Common myeloid progenitor, CD34-positive (primary cell): ENCODE measurements at regions not wholly inside any gene's neighbourhood (a gene's known extent, or its start where the extent isn't known, plus 50 kb on each side); places are given as distances from the start of the nearest gene placed in this dataset.
"Not testable (repeated sequence)": the region's sequence is repeated elsewhere in the genome, so short reads cannot be mapped to it uniquely, and the experiment has no call there.

Experiments
- CTCF ChIA-PET: fragments of 350-600 bp; sonication (Branson Sonifier 250); formaldehyde crosslinking; loops from one replicate; lab custom pipeline; 2021; ENCODE audit warnings: antibody characterized with exemption; lab: Charles Lee
- POLR2A ChIA-PET: fragments of 350-600 bp; sonication (Branson Sonifier 250); formaldehyde crosslinking; loops from one replicate; lab custom pipeline; 2021; ENCODE audit warnings: antibody characterized with exemption; lab: Charles Lee
- DNase-seq, 3 donors: peaks; one replicate each; pipeline versions ENCODE4 v3.0.0 to v3.0.0-alpha.2; 2013
- H3K27ac ChIP-seq, 2 experiments: 1 replicate in 1 of 2; 2 replicates in 1 of 2; pipeline ENCODE4 v1.7.0; 2013; ENCODE audit warnings: inconsistent platforms in 2 of 2, low read length in 2 of 2, mild to moderate bottlenecking in 2 of 2, low read depth in 1 of 2, moderate library complexity in 1 of 2; ENCODE audit not compliant: severe bottlenecking in 2 of 2, insufficient read depth in 1 of 2, poor library complexity in 1 of 2
- H3K27me3 ChIP-seq, 5 experiments: replicated peaks in 2 of 5; 1 replicate in 3 of 5; 2 replicates in 2 of 5; pipeline versions ENCODE4 v1.6.1 to v1.7.0; 2013; ENCODE audit warnings: low read length in 4 of 5, mild to moderate bottlenecking in 2 of 5, moderate library complexity in 2 of 5, inconsistent platforms in 1 of 5; ENCODE audit not compliant: insufficient read depth in 5 of 5, control insufficient read depth in 4 of 5
- H3K36me3 ChIP-seq, 4 experiments: 1 replicate in 2 of 4; 2 replicates in 2 of 4; pipeline versions ENCODE4 v1.6.1 to v1.7.0; 2013; ENCODE audit warnings: low read length in 3 of 4, control low read depth in 1 of 4, mild to moderate bottlenecking in 1 of 4; ENCODE audit not compliant: control insufficient read depth in 4 of 4, insufficient read depth in 4 of 4
- H3K4me1 ChIP-seq, 4 experiments: 1 replicate in 3 of 4; 2 replicates in 1 of 4; pipeline versions ENCODE4 v1.6.1 to v1.7.1; 2013; ENCODE audit warnings: low read length in 3 of 4, mild to moderate bottlenecking in 3 of 4, control low read depth in 1 of 4, inconsistent platforms in 1 of 4, moderate library complexity in 1 of 4; ENCODE audit not compliant: control insufficient read depth in 4 of 4, insufficient read depth in 4 of 4; ENCODE audit errors: control extremely low read depth in 1 of 4
- H3K4me3 ChIP-seq, 7 experiments: 1 replicate in 4 of 7; 2 replicates in 3 of 7; pipeline versions ENCODE4 v1.5.1 to v1.7.0; 2013; ENCODE audit warnings: mild to moderate bottlenecking in 7 of 7, low read length in 6 of 7, moderate library complexity in 6 of 7, inconsistent platforms in 2 of 7, low read depth in 2 of 7, control low read depth in 1 of 7; ENCODE audit not compliant: insufficient read depth in 4 of 7, control insufficient read depth in 1 of 7; ENCODE audit errors: extremely low read depth in 1 of 7
- H3K9me3 ChIP-seq, 5 experiments: 1 replicate in 4 of 5; 2 replicates in 1 of 5; pipeline versions ENCODE4 v1.6.1 to v1.7.1; 2013; ENCODE audit warnings: low read length in 4 of 5, mild to moderate bottlenecking in 2 of 5, inconsistent platforms in 1 of 5, low read depth in 1 of 5, moderate library complexity in 1 of 5; ENCODE audit not compliant: control insufficient read depth in 4 of 5, insufficient read depth in 2 of 5; ENCODE audit errors: control extremely low read depth in 1 of 5
- WGBS: methylation state at CpG from one replicate; pipeline ENCODE4 v1.1.5; 2013; ENCODE audit not compliant: insufficient coverage; 5-methylcytosine and 5-hydroxymethylcytosine counted together

DNA sequence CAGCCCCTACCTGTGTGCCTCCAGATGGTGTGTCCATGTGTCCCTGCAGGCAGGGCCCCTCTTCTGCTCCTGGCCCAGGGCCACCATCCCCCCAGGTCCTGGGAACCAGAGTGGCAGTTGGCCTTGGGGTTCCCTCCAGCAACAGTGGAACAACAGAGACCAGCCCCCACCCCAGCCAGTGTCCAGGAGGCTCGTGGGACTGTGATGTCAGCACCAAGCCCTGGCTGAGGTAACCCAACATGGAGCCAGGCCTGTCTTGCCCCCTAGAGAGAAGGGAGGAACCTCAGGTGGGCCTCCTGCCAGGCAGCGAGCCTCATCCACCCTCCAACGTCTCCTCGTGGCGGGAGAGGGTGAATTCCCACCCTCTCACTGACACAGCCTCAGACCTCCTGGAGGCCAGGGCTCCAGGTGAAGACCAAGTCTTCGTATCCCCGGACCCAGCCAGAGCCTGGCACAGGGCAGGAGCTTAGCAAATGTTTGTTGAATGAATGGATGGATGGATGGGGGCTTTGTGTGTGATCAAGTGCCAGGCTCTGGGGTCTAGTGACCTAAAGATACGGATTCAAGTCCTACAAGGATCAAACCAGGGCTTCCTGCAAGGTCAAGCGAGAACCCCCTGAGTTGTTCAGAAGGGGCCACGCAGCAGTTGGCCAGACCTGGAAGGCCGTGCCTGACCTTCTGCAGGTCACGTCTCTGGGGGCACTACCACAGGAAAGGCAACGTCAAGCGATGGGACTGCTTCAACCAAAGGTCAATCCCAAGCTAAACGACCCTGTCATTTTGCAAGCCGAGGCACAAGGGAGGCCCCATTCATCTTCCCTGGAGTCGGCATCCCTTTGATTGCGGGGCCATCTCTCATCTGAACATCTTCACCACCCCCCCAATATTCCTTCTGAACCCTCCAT lies 204.7 kb downstream of the TBC1D2B start:
- 90% methylated on average over 17 of the region's 18 CpGs for WGBS
- H3K4me3 ChIP-seq, H3K27ac ChIP-seq, H3K9me3 ChIP-seq, POLR2A ChIA-PET, H3K27me3 ChIP-seq, DNase-seq, H3K4me1 ChIP-seq, H3K36me3 ChIP-seq: not testable (repeated sequence)
- CTCF ChIA-PET: interaction anchor here (1.6 kb wide), 1 partner anchor 38 kb away, joined by 3 read pairs; no protein-coding TSS in a partner anchor

DNA sequence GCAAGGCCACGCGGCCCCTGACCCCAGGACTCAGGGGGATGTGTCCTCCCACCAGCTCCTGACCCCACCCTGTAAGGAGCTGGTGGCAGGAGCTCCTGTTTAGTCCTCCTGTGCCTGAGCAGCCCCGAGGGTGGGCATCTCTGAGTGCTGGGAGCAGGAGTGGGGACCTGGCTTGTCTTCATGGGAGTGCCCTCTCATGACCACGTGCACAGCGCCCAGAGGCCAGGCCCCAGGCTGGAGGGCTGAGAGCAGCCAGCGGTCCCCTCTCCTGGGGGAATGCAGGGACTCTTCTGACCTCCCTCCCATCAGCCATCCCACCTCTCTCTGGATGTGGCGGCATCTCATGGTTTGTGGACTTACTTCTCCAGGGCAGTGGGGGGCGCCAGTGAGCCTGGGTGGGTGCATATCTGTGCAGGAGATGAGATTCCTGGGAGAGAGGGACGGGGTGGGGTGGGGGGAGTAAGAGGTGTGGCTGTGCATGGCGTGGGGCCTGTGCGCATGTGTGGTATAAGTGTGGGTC lies 205.6 kb downstream of the TBC1D2B start:
- ChIA-PET POLR2A (no interaction called here), CTCF (no interaction called here)
- H3K9me3 ChIP-seq: no peaks in the 10 kb centered on the region
- H3K27me3 ChIP-seq: no peaks in the 10 kb centered on the region
- no peak overlapping the region for H3K4me3 ChIP-seq
- H3K36me3 ChIP-seq: no peaks in the 10 kb centered on the region
- no peak overlapping the region for H3K27ac ChIP-seq
- 100% methylated on average over 3 of the region's 11 CpGs for WGBS
- H3K4me1 ChIP-seq: no peaks in the 10 kb centered on the region
- DNase-seq: no peak

DNA sequence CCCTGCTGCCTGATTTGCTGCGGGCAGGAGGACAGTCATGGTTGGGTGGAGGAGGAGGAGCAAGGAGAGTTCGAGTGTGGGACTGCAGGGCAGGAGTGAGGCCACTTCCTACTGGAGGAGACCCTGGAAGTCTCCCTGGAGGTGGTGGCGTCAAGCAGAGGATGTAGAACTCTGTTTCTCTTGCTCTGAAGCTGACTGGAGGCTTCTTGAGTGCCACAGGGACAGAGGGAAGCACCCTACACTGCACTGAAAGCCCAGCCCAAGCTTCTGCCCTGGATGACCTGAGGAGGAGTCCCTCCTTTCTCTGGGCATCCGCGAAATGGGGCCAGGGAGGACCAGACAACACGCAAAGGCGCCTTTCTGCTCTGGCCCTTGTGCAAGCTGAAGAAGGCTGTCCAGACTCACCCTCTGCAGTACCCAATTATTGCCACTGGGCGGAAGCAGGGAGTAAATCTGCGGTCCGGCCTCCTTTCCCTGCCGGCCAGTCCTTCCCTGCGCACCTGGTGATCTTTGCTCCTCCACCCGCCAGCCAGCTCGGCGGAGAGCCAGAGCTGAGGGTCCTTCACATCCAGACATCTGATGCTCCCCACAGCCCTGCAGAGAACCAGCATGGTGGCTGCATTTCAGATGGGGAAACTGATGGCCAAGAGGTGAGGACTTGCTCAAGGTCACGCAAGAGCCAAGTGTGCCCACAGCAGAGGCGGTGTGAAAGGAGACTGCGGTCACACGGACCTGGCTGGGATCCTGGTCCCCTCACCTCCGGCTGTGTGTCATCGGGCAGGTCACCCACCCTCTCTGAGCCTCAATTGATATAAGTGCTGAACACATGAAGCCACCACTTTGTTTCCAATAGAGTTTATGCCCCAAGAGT lies 207.1 kb downstream of the TBC1D2B start:
- ChIA-PET CTCF (no interaction called here), POLR2A (interaction anchor here (0.7 kb wide), 1 partner anchor 14 kb away, joined by 3 read pairs; no protein-coding TSS in a partner anchor)
- Histone ChIP-seq H3K4me3 (no peak overlapping the region), H3K36me3 (no peaks in the 10 kb centered on the region), H3K27ac (no peak overlapping the region), H3K27me3 (no peaks in the 10 kb centered on the region), H3K9me3 (no peaks in the 10 kb centered on the region), H3K4me1 (no peaks in the 10 kb centered on the region)
- DNase-seq: peak in 2 of 3 donors; percentile 21 to 42
- WGBS: 45% methylated on average over 19 of the region's 21 CpGs

- H3K4me1 ChIP-seq: no peaks in the 10 kb centered on the region
- H3K36me3 ChIP-seq: no peaks in the 10 kb centered on the region
- ChIA-PET POLR2A (interaction anchor here (0.7 kb wide), 1 partner anchor 13 kb away, joined by 3 read pairs; no protein-coding TSS in a partner anchor), CTCF (no interaction called here)
- WGBS: 69% methylated on average over 11 of the region's 17 CpGs
- H3K9me3 ChIP-seq: no peaks in the 10 kb centered on the region
- no peak overlapping the region for H3K27ac ChIP-seq
- DNase-seq: peak in 1 of 3 donors; percentile 31
- no peaks in the 10 kb centered on the region for H3K27me3 ChIP-seq
- H3K4me3 ChIP-seq: no peak overlapping the region
These were observed 208.3 kb downstream of the TBC1D2B start for GRCh38 chr15:77869021-77869895.

DNA sequence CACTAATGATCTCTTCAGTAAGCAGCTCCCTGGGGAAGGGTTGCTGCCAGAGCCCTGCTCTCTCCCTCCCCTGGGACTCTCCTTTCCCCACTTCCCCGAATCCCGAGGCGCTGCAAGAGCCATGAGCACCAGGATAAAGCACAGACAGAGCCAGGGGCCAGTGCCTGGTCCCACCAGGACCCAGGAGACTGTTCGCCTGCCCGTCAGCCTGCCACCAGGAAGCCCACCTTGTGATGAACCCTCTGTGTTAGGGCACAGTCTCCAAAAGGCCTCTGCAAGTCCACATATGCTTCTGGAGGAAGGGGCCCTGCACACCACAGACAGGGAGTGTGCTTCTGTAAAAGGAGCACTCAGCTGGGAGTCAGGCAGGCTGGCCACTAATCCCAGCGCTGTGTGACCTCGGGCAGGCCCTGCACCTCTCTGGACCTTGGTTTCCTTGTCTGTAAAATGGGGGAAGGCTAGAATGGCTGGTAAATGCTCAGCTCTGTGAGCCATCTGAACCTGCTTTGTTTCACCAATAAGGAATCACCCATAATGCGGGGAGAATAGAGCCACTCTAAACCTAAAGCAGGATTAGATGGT lies 209.4 kb downstream of the TBC1D2B start:
- H3K4me3 ChIP-seq, H3K27ac ChIP-seq, H3K27me3 ChIP-seq, H3K36me3 ChIP-seq, H3K9me3 ChIP-seq, CTCF ChIA-PET, DNase-seq, H3K4me1 ChIP-seq, POLR2A ChIA-PET: not testable (repeated sequence)
- 100% methylated on average over 5 of the region's 8 CpGs for WGBS

DNA sequence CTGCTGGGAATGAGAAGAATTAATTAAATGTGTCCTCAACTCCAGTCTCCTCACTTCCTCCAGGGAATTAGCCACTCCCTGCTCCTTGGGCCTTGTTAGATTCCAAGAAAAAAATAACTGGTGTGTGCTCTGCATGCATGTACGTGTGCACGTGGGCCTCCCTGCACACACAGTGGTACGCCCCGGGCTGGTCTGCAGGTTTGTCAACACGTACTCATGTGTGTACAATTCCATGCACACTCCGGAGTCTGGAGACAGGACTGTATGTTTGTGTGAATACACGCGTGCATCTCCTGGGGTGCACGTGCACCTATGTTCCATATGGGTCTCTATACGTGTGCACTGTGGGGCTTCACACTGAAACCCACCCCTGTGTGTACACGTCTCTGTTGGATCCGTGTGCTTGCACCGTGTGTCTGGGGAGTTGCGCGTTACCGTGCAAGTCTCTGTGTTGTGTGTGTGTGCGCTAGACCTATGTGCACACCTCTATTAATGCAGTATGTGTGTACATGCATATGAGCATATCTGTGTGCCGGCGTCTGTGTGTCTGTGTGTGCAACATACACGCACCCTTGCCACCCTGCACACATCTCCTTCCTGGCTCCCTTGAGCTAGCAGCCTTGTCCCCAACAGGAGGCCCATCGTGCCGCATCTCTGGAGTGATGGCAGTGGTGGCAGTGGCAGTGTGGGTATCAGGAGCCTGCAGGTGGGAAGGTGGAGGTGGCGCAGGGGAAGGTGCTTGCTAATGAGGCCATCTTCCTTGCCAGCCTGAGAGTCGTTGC lies 210.1 kb downstream of the TBC1D2B start:
- ChIA-PET POLR2A (no interaction called here), CTCF (no interaction called here)
- Histone ChIP-seq H3K9me3 (no peaks in the 10 kb centered on the region), H3K4me3 (no peak overlapping the region), H3K27ac (no peak overlapping the region), H3K27me3 (no peaks in the 10 kb centered on the region), H3K4me1 (no peaks in the 10 kb centered on the region), H3K36me3 (no peaks in the 10 kb centered on the region)
- 94% methylated on average over 11 of the region's 24 CpGs for WGBS
- DNase-seq: no peak
